GM21529 (cell line): ENCODE measurements at regions not wholly inside any gene's neighbourhood (a gene's known extent, or its start where the extent isn't known, plus 50 kb on each side); places are given as distances from the start of the nearest gene placed in this dataset.
"Not testable (repeated sequence)": the region's sequence is repeated elsewhere in the genome, so short reads cannot be mapped to it uniquely, and the experiment has no call there.

Experiments
- ATAC-seq: cut with Tn5 transposase; IDR thresholded peaks from one replicate; pipeline ENCODE4 v1.9.1; 2021; ENCODE audit not compliant: unreplicated experiment

GRCh38 chr6:92962846-92963245 lies 456.5 kb downstream of the EPHA7 start:
- no peak for ATAC-seq

- ATAC-seq, result not testable (repeated sequence)
Measured at GRCh38 chr6:92952111-92952510, 467.2 kb downstream of the EPHA7 start.

GRCh38 chr6:92945799-92946198 lies 473.6 kb downstream of the EPHA7 start:
- no peak for ATAC-seq

GRCh38 chr6:92944132-92944531 lies 475.2 kb downstream of the EPHA7 start:
- ATAC-seq, result no peak

- no peak for ATAC-seq
Measured at GRCh38 chr6:92942549-92942948, 476.8 kb downstream of the EPHA7 start.

GRCh38 chr6:92934625-92935024 lies 484.7 kb downstream of the EPHA7 start:
- ATAC-seq, result no peak

- ATAC-seq, result no peak
Measured at GRCh38 chr6:92930171-92930570, 489.2 kb downstream of the EPHA7 start.

GRCh38 chr6:92922216-92922806 lies 497.0 kb downstream of the EPHA7 start:
- ATAC-seq, result no peak

- ATAC-seq, result no peak
Measured at GRCh38 chr6:92915466-92915865, 503.9 kb downstream of the EPHA7 start.

- ATAC-seq, result no peak
Measured at GRCh38 chr6:92911301-92911700, 508.1 kb downstream of the EPHA7 start.

- ATAC-seq, result no peak
Measured at GRCh38 chr6:92910646-92911045, 508.7 kb downstream of the EPHA7 start.

GRCh38 chr6:92906385-92906784 lies 513.0 kb downstream of the EPHA7 start:
- no peak for ATAC-seq

GRCh38 chr6:92893741-92894140 lies 525.6 kb downstream of the EPHA7 start:
- no peak for ATAC-seq

- no peak for ATAC-seq
Measured at GRCh38 chr6:92892626-92893170, 526.7 kb downstream of the EPHA7 start.

- no peak for ATAC-seq
Measured at GRCh38 chr6:92888316-92888715, 531.0 kb downstream of the EPHA7 start.

GRCh38 chr6:92887871-92888270 lies 531.5 kb downstream of the EPHA7 start:
- no peak for ATAC-seq

- ATAC-seq, result no peak
Measured at GRCh38 chr6:92879526-92879925, 539.8 kb downstream of the EPHA7 start.

- ATAC-seq, result no peak
Measured at GRCh38 chr6:92864966-92865555, 554.3 kb downstream of the EPHA7 start.

GRCh38 chr6:92849636-92850035 lies 569.7 kb downstream of the EPHA7 start:
- ATAC-seq, result no peak

- ATAC-seq, result no peak
Measured at GRCh38 chr6:92848901-92849300, 570.5 kb downstream of the EPHA7 start.

GRCh38 chr6:92848459-92848858 lies 570.9 kb downstream of the EPHA7 start:
- ATAC-seq, result no peak

GRCh38 chr6:92847988-92848387 lies 571.4 kb downstream of the EPHA7 start:
- no peak for ATAC-seq
